ENCODE measurements at regions not wholly inside any gene's neighbourhood (a gene's known extent, or its start where the extent isn't known, plus 50 kb on each side); places are given as distances from the start of the nearest gene placed in this dataset.

- TF ChIP-seq TCF7L2 (IDR thresholded peaks at IDR 0.05; ENCODE audit: borderline replicate concordance, extremely low read depth, insufficient read depth, insufficient read length): no peak
- TF ChIP-seq POLR2A (IDR thresholded peaks at IDR 0.05; ENCODE audit: borderline replicate concordance, extremely low read depth, insufficient read depth, insufficient read length): no peak
- TF ChIP-seq MAX (IDR thresholded peaks at IDR 0.05): no peak
- TF ChIP-seq CEBPB (IDR thresholded peaks at IDR 0.05; ENCODE audit: low read depth): no peak
- no peak for TF ChIP-seq REST (IDR thresholded peaks at IDR 0.05; ENCODE audit: low read depth)
- no peak for TF ChIP-seq SP1 (IDR thresholded peaks at IDR 0.05; ENCODE audit: low read depth)
- no peak for TF ChIP-seq POLR2AphosphoS5 (IDR thresholded peaks at IDR 0.05; ENCODE audit: low read depth, low read length)
- TF ChIP-seq JUND (IDR thresholded peaks at IDR 0.05): no peak
- no peak for TF ChIP-seq SRF (IDR thresholded peaks at IDR 0.05; ENCODE audit: low read depth)
- no peak for TF ChIP-seq ATF3 (IDR thresholded peaks at IDR 0.05)
- no peak for TF ChIP-seq ELF1 (IDR thresholded peaks at IDR 0.05; ENCODE audit: borderline replicate concordance, low read depth)
- peak; percentile 12 to 60 (median 57); a peak in 5 of 6 replicates for TF ChIP-seq CTCF (IDR thresholded peaks at IDR 0.05 in 2 of 3, conservative IDR thresholded peaks at IDR 0.05 in 1 of 3; ENCODE audit: borderline replicate concordance in 1 of 3, insufficient read depth in 1 of 3, low read depth in 2 of 3, low read length in 2 of 3)
- peak; percentile 31; the same call in 1 of the 2 replicates for TF ChIP-seq RAD21 (IDR thresholded peaks at IDR 0.05; ENCODE audit: low read depth)
- TF ChIP-seq EGR1 (IDR thresholded peaks at IDR 0.05; ENCODE audit: low read depth): no peak
- no peak for TF ChIP-seq SIN3A (IDR thresholded peaks at IDR 0.05; ENCODE audit: low read depth)
- intact Hi-C loops (cut with micrococcal nuclease): no loop called here
- no peak overlapping the region for H2AFZ ChIP-seq (ENCODE audit: low read depth, low read length, poor library complexity, severe bottlenecking)
- H3K27ac ChIP-seq (ENCODE audit: low read depth, low read length): no peak overlapping the region
- no peak overlapping the region for H3K9ac ChIP-seq (ENCODE audit: low read length)
- ChIA-PET RAD21 (ENCODE audit: low non-redundant PET in 1 of 2, low total read pairs in 2 of 2, uncharacterized antibody in 2 of 2, unreplicated experiment in 2 of 2) (no interaction called here), CTCF (interaction anchor here (0.7 to 1.3 kb wide), 8 partner anchors 9 to 578 kb away, joined by 3 to 5 read pairs (median 3); no protein-coding TSS in a partner anchor), POLR2A (no interaction called here)
- no peak overlapping the region for H3K4me2 ChIP-seq (ENCODE audit: low read length)
- no TSS peak for BruUV-seq (replicated peaks)
- H3K9me3 ChIP-seq (ENCODE audit: control insufficient read depth in 1 of 2, insufficient read depth in 1 of 2, low read depth in 1 of 2, low read length in 2 of 2): no peaks in the 10 kb centered on the region
- ATAC-seq (peak; percentile 74), DNase-seq (ENCODE audit: low read depth, low spot score) (peak; percentile 18)
- H3K4me1 ChIP-seq (ENCODE audit: control insufficient read depth in 1 of 2, insufficient read depth in 2 of 2, low read length in 2 of 2): no peaks in the 10 kb centered on the region
- H3K36me3 ChIP-seq (ENCODE audit: control insufficient read depth in 1 of 2, insufficient read depth in 2 of 2, low read length in 2 of 2): no peaks in the 10 kb centered on the region
- no peaks in the 10 kb centered on the region for H4K20me1 ChIP-seq (ENCODE audit: insufficient read depth)
- H3K9me2 ChIP-seq (ENCODE audit: insufficient read depth): no peaks in the 10 kb centered on the region
- no peak overlapping the region for H3K4me3 ChIP-seq (replicated peaks in 1 of 2; ENCODE audit: low read depth in 1 of 2, low read length in 2 of 2)
- H3K27me3 ChIP-seq (ENCODE audit: insufficient read depth, low read length): no peaks in the 10 kb centered on the region
- no peaks in the 10 kb centered on the region for H3K79me2 ChIP-seq (ENCODE audit: insufficient read depth, low read length)
Measured at GRCh38 chr16:5633845-5634440, 536.3 kb upstream of the EEF2KMT start.
